Fibroblast of the conjunctiva (primary cell): ENCODE measurements at regions not wholly inside any gene's neighbourhood (a gene's known extent, or its start where the extent isn't known, plus 50 kb on each side); places are given as distances from the start of the nearest gene placed in this dataset.
A peak's percentile ranks its signal among the peaks of the same experiment; 100 is the strongest.
"Not testable (repeated sequence)": the region's sequence is repeated elsewhere in the genome, so short reads cannot be mapped to it uniquely, and the experiment has no call there.

ENCODE experiments used
- DNase-seq: peaks from one replicate; pipeline ENCODE4 v3.0.0-alpha.2; 2010; ENCODE audit warnings: low read depth

DNA sequence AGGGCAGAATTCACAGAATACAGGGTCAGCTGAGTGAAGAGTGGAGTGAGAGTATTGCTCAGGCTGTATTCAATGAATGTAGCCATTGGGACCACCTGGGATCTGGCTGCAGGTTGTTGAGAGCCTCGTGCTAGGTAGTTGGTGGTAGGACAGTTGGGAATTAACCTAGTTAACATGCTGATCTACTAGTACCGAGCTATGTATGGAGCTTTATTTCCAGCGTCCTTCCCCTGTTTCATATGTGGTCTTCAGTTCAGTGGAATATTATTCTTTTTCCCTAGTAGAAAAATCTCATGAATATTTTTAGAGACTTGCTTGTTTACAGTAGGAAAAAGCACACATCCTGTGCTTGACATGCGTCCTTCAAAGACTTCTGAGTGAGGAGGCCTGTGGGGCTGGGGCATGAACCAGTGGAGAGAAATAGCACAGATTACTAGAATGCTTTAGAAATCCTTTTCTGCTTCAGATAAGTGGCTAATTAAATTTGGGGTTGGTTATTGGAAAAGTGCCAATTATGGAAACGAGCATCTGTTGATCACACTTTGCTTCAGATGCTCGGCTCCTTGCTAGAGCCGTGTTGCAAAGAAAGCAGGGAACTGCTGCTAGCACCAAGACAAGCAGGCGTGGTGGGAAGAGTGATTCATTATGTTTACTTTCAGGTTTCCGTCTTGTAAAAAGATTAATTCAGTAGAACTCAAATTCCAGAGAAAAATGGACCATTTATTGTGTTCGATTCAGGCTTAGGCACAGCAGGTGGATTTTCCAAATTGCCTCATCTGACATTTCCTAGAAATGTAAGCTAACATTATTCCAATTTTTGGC is 53.6 kb downstream of the ARF6 start:
- DNase-seq: peak; percentile 67

GRCh38 chr14:49947506-49947905 is 54.6 kb downstream of the ARF6 start:
- no peak for DNase-seq

- no peak for DNase-seq
Observed at GRCh38 chr14:49950275-49951228, 57.7 kb downstream of the ARF6 start.

DNA sequence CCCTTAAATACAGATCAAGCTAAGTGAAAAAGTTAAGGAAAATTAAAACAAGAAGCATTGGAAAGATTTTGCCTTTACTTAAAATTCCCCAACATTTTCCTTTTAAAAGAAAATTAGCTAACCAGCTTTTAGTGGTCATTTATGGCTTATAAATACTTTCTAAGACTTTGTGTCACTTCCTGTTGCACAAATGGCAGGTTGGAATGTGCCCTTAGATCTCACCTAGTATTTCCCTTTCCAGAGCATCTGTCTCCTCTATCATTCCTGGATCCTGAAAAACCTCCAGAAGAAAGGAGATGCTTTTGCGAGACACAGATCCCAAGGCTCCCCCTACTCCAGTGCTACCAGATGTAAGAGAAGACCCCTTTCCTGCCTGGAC is 58.3 kb downstream of the ARF6 start:
- DNase-seq: no peak

- DNase-seq: no peak
Observed at GRCh38 chr14:49951691-49952345, 58.9 kb downstream of the ARF6 start.

DNA sequence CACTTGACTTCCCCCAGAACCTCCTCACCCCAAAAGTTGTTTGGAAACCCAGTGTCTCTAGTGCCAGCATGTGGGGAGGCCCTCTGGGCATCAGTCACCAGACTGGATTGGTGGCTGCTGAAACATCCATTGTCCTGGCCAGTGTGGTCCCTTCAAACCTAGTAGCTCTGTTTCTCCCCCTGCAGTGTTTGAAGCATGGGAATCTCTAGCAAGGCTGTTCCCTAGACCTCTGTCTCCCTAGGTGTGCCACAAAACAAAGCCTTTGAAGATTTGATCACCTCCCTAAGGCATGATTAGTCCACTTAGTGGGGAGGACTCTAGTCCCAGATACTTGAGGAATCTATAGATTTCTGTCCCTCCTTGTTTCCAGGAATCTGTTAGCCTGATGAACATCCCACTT is 60.3 kb downstream of the ARF6 start:
- DNase-seq: no peak

- DNase-seq: no peak
Observed at GRCh38 chr14:49954171-49954631, 61.3 kb downstream of the ARF6 start.

- no peak for DNase-seq
Observed at GRCh38 chr14:49955024-49955423, 62.1 kb downstream of the ARF6 start.

GRCh38 chr14:49957089-49957852 is 64.4 kb downstream of the ARF6 start:
- no peak for DNase-seq

DNA sequence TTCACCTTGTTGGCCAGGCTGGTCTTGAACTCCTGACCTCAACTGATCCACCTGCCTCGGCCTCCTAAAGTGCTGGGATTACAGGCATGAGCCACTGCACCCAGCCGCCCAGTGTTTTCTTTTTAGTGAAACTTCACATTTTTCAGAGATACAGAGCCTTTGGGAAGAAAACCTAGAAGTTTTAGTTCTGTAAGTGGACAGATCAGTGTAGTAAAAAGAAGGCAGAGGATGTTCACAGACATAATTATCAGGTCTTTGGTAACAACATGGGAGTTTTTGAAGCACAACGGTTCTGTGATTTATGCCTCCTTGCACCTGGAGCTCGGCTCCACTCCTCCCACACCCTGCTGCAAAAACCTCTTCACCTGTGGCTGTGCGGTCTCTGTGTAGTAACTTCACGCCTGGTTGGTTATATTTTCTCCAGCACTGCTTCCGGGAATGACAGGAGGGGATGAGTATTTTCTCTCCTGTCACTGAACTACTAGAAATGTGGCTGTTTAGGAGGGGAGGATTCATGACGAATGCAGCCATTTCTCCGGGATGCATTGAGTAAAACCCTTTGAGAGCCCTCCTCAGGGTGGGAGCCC is 67.0 kb downstream of the ARF6 start:
- DNase-seq: no peak

GRCh38 chr14:49960453-49960852 is 67.6 kb downstream of the ARF6 start:
- DNase-seq: no peak

DNA sequence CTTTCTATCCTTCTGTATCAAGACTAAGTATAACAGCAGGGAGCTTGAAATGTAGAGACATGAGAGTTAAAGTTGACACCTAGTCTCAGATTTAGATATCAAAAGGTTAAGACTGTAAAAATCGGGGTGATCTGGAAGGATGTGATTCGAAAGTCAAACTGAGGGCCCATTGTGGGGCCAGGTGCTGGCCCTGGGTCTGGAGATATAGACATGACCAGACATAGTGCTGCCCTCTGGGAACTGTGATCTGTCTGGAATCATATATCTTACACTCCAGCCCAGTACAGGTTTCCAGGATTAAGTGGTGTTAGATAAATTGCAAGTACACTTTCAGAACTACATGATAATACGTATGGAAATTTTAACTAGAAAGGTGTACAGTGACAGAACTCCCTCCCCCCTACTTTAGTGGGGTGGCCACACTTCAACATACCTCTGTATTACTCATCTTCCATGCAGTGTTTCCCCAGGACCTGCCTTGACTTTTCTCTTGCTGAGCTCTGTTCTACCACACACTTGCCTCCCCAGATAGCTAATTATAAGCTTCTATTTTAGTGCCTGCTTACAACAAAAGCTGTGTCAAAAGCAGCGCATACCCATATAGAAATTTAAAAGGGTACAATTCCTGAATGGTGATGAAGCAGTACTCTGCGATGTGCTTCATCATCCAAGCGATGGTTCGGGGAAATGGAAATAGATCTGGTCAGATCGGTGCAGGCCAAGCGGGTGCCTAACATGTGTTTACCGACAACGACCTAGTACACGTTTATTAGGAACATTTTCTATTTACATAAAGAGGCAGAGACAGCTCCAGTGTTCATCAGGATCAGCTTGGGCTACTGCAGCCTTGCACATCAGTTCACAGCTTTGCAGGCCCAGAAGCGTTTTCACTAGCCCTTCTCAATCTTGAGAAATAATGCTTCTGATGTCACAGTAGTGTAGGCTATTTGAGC is 68.7 kb downstream of the ARF6 start:
- DNase-seq: no peak

- no peak for DNase-seq
Observed at GRCh38 chr14:49962621-49963020, 69.7 kb downstream of the ARF6 start.

DNA sequence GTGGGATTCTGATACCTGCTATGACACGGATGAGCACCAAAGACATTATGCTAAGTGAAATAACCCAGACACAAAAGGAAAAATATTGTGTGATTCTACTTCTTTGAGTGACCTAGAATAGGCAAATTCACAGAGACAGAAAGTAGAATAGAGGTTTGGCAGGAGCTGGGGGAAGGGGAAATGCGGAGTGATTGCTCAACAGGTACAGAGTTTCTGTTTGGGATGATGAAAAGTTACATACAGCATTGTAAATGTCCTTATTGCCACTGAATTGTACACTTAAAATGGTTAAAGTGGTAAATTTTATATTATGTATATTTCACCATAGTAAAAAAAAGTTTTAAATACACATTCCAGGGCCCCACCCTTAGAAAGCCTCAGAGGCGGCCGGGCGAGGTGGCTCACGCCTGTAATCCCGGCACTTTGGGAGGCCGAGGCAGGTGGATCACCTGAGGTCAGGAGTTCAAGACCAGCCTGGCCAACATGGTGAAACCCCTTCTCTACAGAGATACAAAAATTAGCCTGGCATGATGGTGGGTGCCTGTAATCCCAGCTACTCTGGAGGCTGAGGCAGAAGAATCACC is 72.3 kb downstream of the ARF6 start:
- DNase-seq: not testable (repeated sequence)

DNA sequence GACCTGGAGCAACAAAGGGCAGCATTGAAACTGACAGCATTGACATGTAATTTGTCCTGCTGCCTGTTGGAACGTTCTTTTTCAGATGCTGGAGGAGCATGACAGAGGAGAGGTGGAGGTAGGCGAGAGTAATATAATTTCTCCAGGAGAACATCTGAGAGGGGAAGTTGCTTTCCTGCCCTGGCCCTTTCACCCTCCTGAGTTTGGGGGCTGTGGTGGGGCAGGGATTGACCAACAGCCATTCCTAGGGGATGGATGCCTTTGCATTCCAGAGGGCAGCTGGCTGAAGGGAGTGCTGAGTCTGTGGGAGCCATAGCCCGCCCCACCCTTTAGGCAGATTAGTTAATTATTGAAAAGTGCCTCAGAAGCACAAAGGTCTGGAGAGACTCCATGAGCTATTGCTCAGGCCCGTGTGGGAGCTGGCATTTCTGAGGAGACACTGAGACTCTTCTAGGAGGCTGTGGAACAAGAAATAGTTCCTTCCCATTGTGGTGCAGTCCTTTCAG is 73.5 kb downstream of the ARF6 start:
- no peak for DNase-seq

DNA sequence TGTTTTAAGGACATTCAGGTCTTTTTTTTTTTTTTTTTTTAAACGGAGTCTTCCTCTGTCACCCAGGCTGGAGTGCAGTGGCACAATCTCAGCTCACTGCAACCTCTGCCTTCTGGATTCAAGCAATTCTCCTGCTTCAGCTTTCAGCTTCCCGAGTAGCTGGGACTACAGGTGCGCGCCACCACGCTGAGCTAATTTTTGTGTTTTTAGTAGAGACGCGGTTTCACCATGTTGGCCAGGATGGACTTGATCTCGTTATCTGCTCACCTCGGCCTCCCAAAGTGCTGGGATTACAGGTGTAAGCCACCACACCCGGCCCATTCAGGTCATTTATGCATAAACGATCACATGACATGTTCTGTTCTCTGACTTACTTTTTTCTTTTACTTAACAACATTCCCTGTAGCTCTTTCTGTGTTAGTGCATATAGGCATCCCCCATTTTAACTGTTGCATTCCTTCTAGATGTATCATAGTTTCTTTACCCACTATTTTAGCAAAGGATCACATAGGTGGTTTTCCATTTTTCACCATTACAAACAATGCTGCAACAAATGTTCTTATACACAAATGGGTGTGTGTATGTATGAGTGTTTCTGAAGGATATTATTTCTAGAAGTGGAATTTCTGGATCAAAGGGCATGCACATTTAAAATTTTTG is 74.2 kb downstream of the ARF6 start:
- DNase-seq: no peak

DNA sequence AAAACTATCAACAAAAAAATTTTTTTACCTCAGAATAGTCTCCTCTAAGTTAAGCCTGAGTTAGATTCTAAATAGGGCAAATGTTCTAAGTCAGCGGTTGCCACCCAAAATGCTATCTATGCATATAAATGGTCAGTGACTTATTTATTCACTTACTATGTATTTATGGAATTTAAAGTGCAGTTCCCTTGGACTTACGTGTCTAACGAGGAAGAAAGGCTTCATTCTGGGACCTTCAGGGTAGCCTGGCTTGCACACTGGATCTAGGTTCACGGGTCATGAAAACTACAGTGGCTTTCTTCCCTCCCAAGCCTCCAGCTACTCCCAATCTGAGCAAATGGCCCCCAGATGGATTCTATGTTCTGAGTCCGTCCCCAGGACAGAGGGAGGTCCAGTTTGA is 77.1 kb downstream of the ARF6 start:
- no peak for DNase-seq

- peak; percentile 47 for DNase-seq
Observed at GRCh38 chr14:49970474-49971147, 77.7 kb downstream of the ARF6 start.
